ENCODE measurements at regions not wholly inside any gene's neighbourhood (a gene's known extent, or its start where the extent isn't known, plus 50 kb on each side); places are given as distances from the start of the nearest gene placed in this dataset.

DNA sequence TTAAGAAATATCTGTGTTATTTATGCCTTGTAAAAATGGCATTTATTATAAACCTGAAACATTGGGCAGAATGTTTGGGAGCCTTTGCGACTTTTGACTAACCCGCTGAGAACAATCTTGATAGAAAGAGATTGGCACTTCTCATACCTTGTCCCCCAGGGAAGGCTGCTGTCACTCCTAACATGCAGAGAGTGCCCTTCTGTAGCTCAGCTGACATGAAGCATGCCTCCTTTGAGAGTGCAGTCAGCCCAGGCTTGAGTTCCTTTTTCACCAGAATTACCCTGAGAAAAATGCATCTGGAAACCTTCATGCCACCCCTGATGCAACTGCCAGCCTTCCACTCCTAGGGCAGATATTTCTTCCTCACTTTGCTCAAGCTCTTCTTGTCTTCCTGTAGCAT, 569.2 kb upstream of the ARPP21 start:
- TF ChIP-seq SMAD3 (CRISPR knock-in tag; IDR thresholded peaks at IDR 0.05; ENCODE audit: borderline replicate concordance) (no peak), CTCF (IDR thresholded peaks at IDR 0.05) (no peak), USF1 (CRISPR knock-in tag; IDR thresholded peaks at IDR 0.05) (no peak), RELA (CRISPR knock-in tag; IDR thresholded peaks at IDR 0.05; ENCODE audit: borderline replicate concordance) (no peak), ETV6 (CRISPR knock-in tag; IDR thresholded peaks at IDR 0.05) (no peak), SP1 (CRISPR knock-in tag; conservative IDR thresholded peaks at IDR 0.05) (no peak), CDX4 (CRISPR knock-in tag; IDR thresholded peaks at IDR 0.05; ENCODE audit: borderline replicate concordance) (no peak), JUN (CRISPR knock-in tag; IDR thresholded peaks at IDR 0.05) (no peak), NR3C1 (CRISPR knock-in tag; conservative IDR thresholded peaks at IDR 0.05; ENCODE audit: low read depth) (no peak), CBFB (CRISPR knock-in tag; IDR thresholded peaks at IDR 0.05; ENCODE audit: low read depth) (no peak)
- TF ChIP-seq, protein P1, sequence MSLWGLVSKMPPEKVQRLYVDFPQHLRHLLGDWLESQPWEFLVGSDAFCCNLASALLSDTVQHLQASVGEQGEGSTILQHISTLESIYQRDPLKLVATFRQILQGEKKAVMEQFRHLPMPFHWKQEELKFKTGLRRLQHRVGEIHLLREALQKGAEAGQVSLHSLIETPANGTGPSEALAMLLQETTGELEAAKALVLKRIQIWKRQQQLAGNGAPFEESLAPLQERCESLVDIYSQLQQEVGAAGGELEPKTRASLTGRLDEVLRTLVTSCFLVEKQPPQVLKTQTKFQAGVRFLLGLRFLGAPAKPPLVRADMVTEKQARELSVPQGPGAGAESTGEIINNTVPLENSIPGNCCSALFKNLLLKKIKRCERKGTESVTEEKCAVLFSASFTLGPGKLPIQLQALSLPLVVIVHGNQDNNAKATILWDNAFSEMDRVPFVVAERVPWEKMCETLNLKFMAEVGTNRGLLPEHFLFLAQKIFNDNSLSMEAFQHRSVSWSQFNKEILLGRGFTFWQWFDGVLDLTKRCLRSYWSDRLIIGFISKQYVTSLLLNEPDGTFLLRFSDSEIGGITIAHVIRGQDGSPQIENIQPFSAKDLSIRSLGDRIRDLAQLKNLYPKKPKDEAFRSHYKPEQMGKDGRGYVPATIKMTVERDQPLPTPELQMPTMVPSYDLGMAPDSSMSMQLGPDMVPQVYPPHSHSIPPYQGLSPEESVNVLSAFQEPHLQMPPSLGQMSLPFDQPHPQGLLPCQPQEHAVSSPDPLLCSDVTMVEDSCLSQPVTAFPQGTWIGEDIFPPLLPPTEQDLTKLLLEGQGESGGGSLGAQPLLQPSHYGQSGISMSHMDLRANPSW (CRISPR knock-in tag; conservative IDR thresholded peaks at IDR 0.05; ENCODE audit: low read depth): no peak
- TF ChIP-seq, protein P2, sequence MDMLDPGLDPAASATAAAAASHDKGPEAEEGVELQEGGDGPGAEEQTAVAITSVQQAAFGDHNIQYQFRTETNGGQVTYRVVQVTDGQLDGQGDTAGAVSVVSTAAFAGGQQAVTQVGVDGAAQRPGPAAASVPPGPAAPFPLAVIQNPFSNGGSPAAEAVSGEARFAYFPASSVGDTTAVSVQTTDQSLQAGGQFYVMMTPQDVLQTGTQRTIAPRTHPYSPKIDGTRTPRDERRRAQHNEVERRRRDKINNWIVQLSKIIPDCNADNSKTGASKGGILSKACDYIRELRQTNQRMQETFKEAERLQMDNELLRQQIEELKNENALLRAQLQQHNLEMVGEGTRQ (CRISPR knock-in tag; IDR thresholded peaks at IDR 0.05): no peak
- TF ChIP-seq, protein P3, sequence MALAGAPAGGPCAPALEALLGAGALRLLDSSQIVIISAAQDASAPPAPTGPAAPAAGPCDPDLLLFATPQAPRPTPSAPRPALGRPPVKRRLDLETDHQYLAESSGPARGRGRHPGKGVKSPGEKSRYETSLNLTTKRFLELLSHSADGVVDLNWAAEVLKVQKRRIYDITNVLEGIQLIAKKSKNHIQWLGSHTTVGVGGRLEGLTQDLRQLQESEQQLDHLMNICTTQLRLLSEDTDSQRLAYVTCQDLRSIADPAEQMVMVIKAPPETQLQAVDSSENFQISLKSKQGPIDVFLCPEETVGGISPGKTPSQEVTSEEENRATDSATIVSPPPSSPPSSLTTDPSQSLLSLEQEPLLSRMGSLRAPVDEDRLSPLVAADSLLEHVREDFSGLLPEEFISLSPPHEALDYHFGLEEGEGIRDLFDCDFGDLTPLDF (CRISPR knock-in tag; IDR thresholded peaks at IDR 0.05): no peak
- TF ChIP-seq, protein P4, sequence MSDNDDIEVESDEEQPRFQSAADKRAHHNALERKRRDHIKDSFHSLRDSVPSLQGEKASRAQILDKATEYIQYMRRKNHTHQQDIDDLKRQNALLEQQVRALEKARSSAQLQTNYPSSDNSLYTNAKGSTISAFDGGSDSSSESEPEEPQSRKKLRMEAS (CRISPR knock-in tag; IDR thresholded peaks at IDR 0.05): no peak

Data from WTC11 (cell line).